ENCODE measurements at regions not wholly inside any gene's neighbourhood (a gene's known extent, or its start where the extent isn't known, plus 50 kb on each side); places are given as distances from the start of the nearest gene placed in this dataset.
A peak's percentile ranks its signal among the peaks of the same experiment; 100 is the strongest.

DNA sequence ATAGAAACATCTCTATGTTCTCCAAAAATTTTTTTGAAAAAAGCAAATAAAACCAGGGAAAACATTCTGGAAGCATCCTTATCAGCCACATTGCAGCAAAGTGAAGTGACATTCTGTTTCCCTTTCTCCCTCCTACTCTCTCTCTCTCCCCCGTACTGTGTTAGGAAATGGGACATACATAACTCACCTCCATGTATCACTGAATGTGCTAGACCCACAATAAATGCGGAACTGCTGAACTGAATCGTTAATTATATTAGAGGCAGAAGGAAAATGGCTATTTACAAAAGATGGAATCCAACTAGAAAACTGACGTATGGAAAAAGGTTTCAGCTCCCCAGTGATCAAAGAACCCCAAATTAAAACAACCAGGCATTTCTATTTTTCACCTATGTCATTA, 129.8 kb downstream of the MINAR1 start:
- ChIA-PET CTCF (ENCODE audit: partially characterized antibody) (interaction anchor here (0.8 kb wide), 1 partner anchor 34 kb away, joined by 3 read pairs; no protein-coding TSS in a partner anchor), POLR2A (ENCODE audit: partially characterized antibody) (no interaction called here)
- no peak for DNase-seq (ENCODE audit: low read depth in 1 of 2, low spot score in 2 of 2)
- H2BK120ac ChIP-seq (replicated peaks; ENCODE audit: low read depth, low read length): no peak overlapping the region
- H2AFZ ChIP-seq (ENCODE audit: low read length): peak overlapping the region; percentile 48; the same call in 1 of the 2 replicates
- no peak overlapping the region for H3K9ac ChIP-seq (replicated peaks in 1 of 4; ENCODE audit: extremely low read depth in 1 of 4, low read depth in 3 of 4, low read length in 3 of 4)
- no peaks in the 10 kb centered on the region for H3K23me2 ChIP-seq (ENCODE audit: low read depth, low read length)
- H2BK12ac ChIP-seq (ENCODE audit: low read depth, low read length): no peak overlapping the region
- H3K36me3 ChIP-seq (ENCODE audit: control insufficient read depth in 2 of 4, insufficient read depth in 4 of 4, low read length in 3 of 4): no peaks in the 10 kb centered on the region
- H4K20me1 ChIP-seq (replicated peaks in 1 of 2; ENCODE audit: control insufficient read depth in 1 of 2, insufficient read depth in 2 of 2, low read length in 2 of 2): no peaks in the 10 kb centered on the region
- H3K27ac ChIP-seq (ENCODE audit: low read depth, low read length): no peak overlapping the region
- 84% methylated on average over 4 of the region's 4 CpGs; no CpG with 5 or more reads in 1 of the 2 experiments for WGBS, 2 experiments (ENCODE audit: extremely low coverage in 1 of 2, insufficient coverage in 1 of 2, insufficient read length in 1 of 2, insufficient replicate concordance in 2 of 2, low coverage in 1 of 2, low lambda C conversion rate in 2 of 2, missing lambda C conversion rate in 1 of 2)
- no peak overlapping the region for H2AK5ac ChIP-seq (ENCODE audit: low read depth, low read length)
- FAIRE-seq: no peak
- no peak overlapping the region for H3K56ac ChIP-seq (replicated peaks; ENCODE audit: insufficient read length, low read depth, low read length)
- H2BK15ac ChIP-seq (ENCODE audit: low read length): no peak overlapping the region
- H3K4me1 ChIP-seq (replicated peaks in 1 of 4; ENCODE audit: control insufficient read depth in 3 of 4, insufficient read depth in 4 of 4, low read length in 3 of 4): no peaks in the 10 kb centered on the region
- H3K79me2 ChIP-seq (ENCODE audit: control insufficient read depth in 1 of 2, insufficient read depth in 2 of 2, low read length in 2 of 2): no peaks in the 10 kb centered on the region
- H3K23ac ChIP-seq (ENCODE audit: insufficient read length): no peak overlapping the region
- H4K91ac ChIP-seq (replicated peaks; ENCODE audit: insufficient read length, low read length): no peak overlapping the region
- no peak overlapping the region for H3K4me3 ChIP-seq (ENCODE audit: extremely low read depth in 1 of 4, insufficient read depth in 2 of 4, low read depth in 3 of 4, low read length in 4 of 4)
- no peak overlapping the region for H3K18ac ChIP-seq (ENCODE audit: extremely low read depth, low read length)
- H2BK20ac ChIP-seq (ENCODE audit: low read length): no peak overlapping the region
- no peaks in the 10 kb centered on the region for H3K9me3 ChIP-seq (ENCODE audit: insufficient read depth in 2 of 2, low read depth in 1 of 2, low read length in 1 of 2)
- no peak overlapping the region for H4K8ac ChIP-seq (ENCODE audit: extremely low read depth, insufficient read depth, low read length)
- no peak overlapping the region for H3K4ac ChIP-seq (replicated peaks; ENCODE audit: insufficient read length, low read depth, low read length)
- no peak overlapping the region for H3K4me2 ChIP-seq (ENCODE audit: insufficient read depth in 1 of 2, low read depth in 2 of 2, low read length in 2 of 2)
- H4K5ac ChIP-seq (ENCODE audit: insufficient read length, low read depth, low read length): no peak overlapping the region
- no peak overlapping the region for H3K14ac ChIP-seq (ENCODE audit: insufficient read length)
- TF ChIP-seq NRF1 (IDR thresholded peaks at IDR 0.05; ENCODE audit: low read depth, low read length) (no peak), BACH1 (IDR thresholded peaks at IDR 0.05; ENCODE audit: low read length) (no peak)
- peaks cover 0 to 2% (median 0%) of the 10 kb centered on the region in 4 experiments; a peak in 2 of 7 replicates for H3K27me3 ChIP-seq (replicated peaks in 1 of 4; ENCODE audit: control insufficient read depth in 3 of 4, extremely low read depth in 1 of 4, insufficient read depth in 3 of 4, low read length in 3 of 4)
- no peaks in the 10 kb centered on the region for H3K79me1 ChIP-seq (ENCODE audit: low read depth, low read length)
- no peak overlapping the region for H2BK5ac ChIP-seq (ENCODE audit: low read depth, low read length)

Measured in H1 (cell line).